HG02798 (cell line): ENCODE measurements at regions not wholly inside any gene's neighbourhood (a gene's known extent, or its start where the extent isn't known, plus 50 kb on each side); places are given as distances from the start of the nearest gene placed in this dataset.
"Not testable (repeated sequence)": the region's sequence is repeated elsewhere in the genome, so short reads cannot be mapped to it uniquely, and the experiment has no call there.

ENCODE experiments used
- ATAC-seq: cut with Tn5 transposase; IDR thresholded peaks from one replicate; pipeline ENCODE4 v1.9.1; 2021; ENCODE audit warnings: mild to moderate bottlenecking; ENCODE audit not compliant: unreplicated experiment, poor library complexity

- ATAC-seq: no peak
Measured at GRCh38 chr2:133862400-133862977, 294.2 kb upstream of the NCKAP5 start.

- ATAC-seq: no peak
Measured at GRCh38 chr2:133863106-133863800, 295.0 kb upstream of the NCKAP5 start.

GRCh38 chr2:133865141-133865540 lies 296.9 kb upstream of the NCKAP5 start:
- ATAC-seq: no peak

GRCh38 chr2:133867166-133867565 lies 298.9 kb upstream of the NCKAP5 start:
- no peak for ATAC-seq

- no peak for ATAC-seq
Measured at GRCh38 chr2:133871545-133872209, 303.4 kb upstream of the NCKAP5 start.

GRCh38 chr2:133878326-133878725 lies 310.1 kb upstream of the NCKAP5 start:
- no peak for ATAC-seq

- no peak for ATAC-seq
Measured at GRCh38 chr2:133879703-133880102, 311.4 kb upstream of the NCKAP5 start.

- not testable (repeated sequence) for ATAC-seq
Measured at GRCh38 chr2:133882159-133882558, 313.9 kb upstream of the NCKAP5 start.

GRCh38 chr2:133884739-133885381 lies 316.6 kb upstream of the NCKAP5 start:
- no peak for ATAC-seq

- ATAC-seq: no peak
Measured at GRCh38 chr2:133885847-133886246, 317.6 kb upstream of the NCKAP5 start.

- ATAC-seq: peak; percentile 79
Measured at GRCh38 chr2:133886735-133887675, 318.7 kb upstream of the NCKAP5 start.

- ATAC-seq: no peak
Measured at GRCh38 chr2:133887676-133888040, 319.4 kb upstream of the NCKAP5 start.

- no peak for ATAC-seq
Measured at GRCh38 chr2:133888107-133888506, 319.8 kb upstream of the NCKAP5 start.

GRCh38 chr2:133888621-133889219 lies 320.5 kb upstream of the NCKAP5 start:
- no peak for ATAC-seq

- ATAC-seq: no peak
Measured at GRCh38 chr2:133892352-133892913, 324.2 kb upstream of the NCKAP5 start.

- no peak for ATAC-seq
Measured at GRCh38 chr2:133894429-133894828, 326.2 kb upstream of the NCKAP5 start.

GRCh38 chr2:133897838-133898237 lies 329.6 kb upstream of the NCKAP5 start:
- not testable (repeated sequence) for ATAC-seq

GRCh38 chr2:133900909-133901308 lies 332.6 kb upstream of the NCKAP5 start:
- ATAC-seq: no peak

- no peak for ATAC-seq
Measured at GRCh38 chr2:133906396-133906795, 338.1 kb upstream of the NCKAP5 start.
